NOMO-1 treated with dmso at 0.1 percent for 144 hours (cell line): ENCODE measurements at regions not wholly inside any gene's neighbourhood (a gene's known extent, or its start where the extent isn't known, plus 50 kb on each side); places are given as distances from the start of the nearest gene placed in this dataset.
"Not testable (repeated sequence)": the region's sequence is repeated elsewhere in the genome, so short reads cannot be mapped to it uniquely, and the experiment has no call there.

ENCODE experiments used
- DNase-seq: peaks from one replicate; lab custom pipeline; 2025; ENCODE audit not compliant: unreplicated experiment; lab: John Stamatoyannopoulos, UW

DNA sequence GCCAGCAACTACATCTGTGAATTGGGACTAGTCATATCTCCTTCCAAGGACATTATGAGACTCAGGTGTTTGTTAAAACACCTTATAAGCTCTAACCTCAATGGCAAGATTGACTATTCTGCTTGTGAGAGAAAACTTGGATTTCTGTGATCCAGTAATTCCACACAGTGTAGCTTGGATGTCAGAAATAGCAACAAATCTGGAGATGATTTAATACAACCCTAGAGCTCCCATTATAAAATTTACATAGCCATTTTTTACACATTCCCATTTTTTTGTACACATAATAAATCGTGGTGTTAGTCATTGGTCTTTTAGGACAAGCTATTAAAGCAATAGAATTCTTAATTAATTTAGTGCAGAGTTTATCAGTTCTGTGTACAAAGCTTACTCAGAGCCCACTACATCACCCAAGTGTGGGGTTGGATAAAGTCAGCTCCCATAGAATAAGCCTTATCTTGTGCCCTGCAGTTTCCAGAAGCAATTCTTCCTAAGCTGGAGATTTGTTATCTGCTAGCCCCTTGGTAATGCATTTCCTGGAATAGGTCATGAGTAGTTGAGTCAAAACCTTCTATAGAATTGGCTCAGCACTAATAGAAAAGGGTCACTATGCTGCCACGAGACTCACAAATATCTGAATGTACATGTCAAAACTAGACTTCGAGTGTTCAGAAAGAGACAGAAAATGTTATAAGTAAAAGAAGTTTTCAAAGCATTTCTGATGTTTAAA, 434.0 kb upstream of the RUNX1 start:
- no peak for DNase-seq

DNA sequence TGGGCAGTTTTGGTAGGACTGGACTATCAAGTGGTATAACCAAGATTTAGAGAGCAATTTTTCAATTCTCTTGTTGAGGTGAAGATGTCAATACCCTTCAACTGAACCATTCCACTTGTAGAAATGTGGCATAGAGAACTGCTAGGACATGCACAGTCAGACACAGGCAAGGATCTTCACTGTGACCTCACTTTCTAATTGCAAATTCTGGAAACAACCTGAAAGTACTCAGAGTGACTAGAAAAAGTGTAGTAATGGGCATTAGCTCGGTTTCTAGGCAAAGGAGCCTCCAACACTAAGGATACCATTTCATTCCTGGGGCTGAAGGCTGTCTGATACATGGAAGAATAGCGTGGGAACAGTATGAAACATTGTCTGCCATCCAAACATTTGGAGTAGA, 433.0 kb upstream of the RUNX1 start:
- no peak for DNase-seq

DNA sequence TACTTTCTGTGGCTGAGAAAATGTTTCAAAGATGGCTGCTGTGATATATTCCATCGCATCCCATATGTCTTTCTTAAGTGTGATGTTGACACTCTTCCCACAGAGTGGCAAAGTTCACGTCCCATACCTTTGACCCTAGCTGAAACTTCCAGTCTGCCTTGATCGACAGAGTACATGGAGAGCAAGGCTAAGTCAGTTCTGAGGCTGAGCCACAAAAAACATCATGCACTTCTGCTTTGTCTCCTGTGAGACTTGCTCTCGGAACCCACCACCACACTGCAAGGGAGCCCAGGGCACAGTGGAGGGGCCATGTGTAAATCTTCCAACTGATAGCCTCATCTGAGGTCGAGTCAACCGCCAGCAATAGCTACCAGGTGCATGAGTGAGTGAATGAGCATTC, 431.9 kb upstream of the RUNX1 start:
- DNase-seq: no peak

DNA sequence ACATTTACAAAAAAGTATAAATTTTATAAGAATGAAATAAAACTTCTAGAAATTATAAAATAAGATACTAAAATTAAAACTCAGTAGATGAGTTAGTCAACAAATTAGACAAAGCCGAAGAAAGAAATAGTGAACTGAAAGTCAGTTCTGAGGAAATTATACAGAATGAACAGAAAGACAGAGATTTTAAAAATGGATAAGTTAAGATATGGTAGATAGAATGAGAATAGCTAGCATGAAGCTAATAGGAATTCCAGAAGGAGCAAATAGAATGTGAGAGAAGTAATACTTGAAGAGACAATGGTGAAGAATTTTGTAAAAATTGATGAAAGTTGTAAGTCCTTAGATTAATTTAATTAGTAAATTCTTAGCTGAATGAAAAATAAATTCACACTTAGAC, 430.4 kb upstream of the RUNX1 start:
- no peak for DNase-seq

DNA sequence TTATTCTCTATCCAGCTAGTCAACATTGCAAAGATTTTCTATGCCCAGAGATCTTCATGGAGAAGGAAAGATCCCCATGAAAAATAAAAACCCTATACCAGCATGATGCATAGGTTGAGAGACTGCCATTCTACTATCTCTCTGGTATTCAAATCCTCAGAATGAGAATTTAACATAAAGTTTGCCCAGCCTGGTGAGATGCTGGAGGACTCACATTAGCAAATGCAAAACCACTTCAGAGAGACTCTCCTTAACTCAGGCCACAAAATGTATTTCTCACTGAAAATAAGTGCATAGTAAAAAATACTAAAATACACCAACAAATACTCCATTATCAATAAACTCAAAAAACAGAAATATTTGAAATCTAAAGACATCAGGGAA, 430.0 kb upstream of the RUNX1 start:
- no peak for DNase-seq

DNA sequence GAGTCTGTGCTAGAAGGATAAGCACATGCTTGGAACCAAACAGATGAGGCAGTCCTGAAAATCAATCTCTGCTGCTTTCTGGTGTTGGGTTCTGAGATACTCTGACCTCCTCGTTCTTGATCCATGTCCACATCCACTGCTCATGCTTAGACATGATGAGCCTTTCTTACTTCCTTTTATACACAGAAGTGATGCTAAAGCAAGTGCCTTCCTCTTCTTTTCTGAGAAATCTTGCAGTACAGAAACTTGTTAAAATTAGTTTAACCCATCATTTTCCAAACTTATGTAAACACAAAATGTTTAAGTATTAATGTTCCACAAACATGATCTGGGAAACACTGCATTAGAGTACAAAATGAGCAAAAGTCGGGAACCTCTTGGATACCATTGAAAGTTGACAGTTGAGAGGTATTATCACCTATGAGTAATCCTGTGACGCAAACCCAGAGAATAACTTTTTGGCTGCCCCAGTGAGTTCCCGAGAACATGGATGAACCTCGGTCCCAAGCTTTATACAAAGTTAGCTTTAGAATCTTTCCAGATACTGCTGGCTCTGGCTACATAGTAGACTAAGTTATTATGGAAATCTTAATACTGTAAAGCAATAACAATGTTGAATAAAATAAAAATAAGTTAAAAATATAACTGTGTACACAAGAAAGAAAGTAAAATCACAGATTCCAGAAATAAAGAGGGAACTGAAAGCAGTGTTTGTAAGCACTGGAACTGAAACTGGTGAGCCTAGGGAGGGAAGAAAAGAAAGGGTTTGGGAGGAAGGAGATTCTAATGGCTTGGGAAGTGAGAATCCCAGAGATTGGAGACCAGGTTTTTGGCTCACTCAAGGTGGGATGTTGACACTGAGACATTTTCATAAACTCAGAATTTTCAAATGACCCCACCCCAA, 429.3 kb upstream of the RUNX1 start:
- DNase-seq: peak; percentile 12

DNA sequence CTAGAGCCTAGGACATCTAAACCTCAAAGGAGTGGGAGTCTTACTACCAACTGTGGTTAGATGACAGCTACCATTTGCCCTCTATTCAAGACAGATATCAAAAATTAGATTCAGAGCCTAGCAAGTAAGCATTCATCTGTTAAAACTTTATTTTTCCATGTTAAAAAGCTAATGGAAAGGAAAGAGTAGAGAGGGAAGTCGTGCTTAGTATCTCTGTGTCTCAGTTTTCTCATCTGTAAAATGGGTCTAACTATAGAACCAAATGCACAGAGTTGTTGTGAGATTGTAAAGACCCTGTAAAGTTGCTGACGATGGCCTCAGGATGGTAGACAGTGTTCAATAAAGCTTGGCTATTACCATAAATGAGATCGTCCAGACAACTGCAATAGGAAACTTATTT, 428.5 kb upstream of the RUNX1 start:
- no peak for DNase-seq

DNA sequence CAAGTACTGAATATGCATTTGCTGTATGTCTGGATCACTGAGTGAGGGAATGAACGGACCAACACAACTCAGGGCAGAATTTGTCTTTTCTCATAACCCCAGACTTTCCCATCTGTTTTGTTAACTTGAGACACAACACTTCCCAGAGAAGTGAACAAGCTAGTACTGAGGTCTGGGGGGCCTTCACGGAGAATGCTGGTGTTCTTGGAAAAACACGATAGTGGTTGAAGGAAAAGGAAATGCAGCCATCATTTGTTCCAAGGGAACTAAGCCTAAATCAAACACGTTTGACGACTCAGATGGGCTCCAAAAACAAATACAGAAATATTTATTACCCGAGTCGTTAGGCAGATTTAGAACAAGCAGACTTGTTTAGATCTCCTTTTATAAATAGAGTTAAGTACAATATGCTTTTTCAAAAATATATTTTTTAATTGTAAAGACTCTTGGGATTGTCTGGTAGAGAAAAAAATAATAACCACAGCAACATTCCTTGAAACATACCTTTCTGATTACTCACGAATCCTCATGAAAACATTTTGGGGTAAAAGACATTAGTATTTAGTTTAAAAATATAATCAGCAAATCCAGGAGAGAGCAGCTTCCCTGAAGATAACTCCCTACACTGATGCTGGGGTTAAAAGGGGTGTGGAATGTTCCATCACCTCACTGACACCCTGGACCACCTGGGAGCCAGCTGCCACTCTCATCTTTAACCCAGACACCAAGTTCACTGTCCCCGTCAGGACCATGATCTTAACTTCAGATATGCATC, 427.7 kb upstream of the RUNX1 start:
- DNase-seq: no peak

DNA sequence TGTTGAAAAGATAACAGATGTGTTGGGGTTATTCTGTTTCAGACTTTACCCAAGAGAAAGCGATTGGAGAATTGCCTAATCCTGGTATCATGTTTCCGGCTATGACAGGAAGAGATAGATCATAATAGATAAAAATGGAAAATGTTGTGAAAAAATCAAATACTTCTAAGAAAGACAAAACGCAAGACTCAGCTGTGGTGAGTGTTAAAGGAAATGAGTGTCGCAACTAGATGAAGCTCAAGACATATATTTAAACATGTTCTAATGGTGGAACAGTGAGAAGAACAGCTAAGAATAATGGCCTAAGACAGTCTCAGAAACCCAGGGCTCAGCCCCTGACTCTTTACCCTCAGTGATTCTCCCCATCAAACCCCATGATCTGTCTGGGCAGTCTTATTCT, 426.7 kb upstream of the RUNX1 start:
- DNase-seq: peak; percentile 75

DNA sequence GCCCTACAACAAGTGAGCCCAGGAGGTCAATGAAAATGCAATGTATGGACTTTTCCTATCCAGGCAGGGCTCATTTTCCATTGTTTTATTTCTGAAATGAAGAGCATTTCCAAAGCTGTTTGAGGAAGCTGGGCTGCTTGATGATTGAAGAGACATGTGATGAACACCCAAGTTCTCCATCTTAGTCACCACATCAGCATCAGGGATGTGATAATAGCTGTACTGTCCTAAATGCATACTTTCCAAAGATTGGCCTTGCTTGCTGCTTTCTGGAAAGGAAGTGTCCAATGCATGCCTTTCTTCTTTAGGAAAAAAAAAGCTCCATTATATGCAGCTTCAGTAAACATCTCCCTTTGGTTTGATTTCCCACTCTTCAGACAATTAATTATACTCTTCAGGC, 425.9 kb upstream of the RUNX1 start:
- peak; percentile 6 for DNase-seq

DNA sequence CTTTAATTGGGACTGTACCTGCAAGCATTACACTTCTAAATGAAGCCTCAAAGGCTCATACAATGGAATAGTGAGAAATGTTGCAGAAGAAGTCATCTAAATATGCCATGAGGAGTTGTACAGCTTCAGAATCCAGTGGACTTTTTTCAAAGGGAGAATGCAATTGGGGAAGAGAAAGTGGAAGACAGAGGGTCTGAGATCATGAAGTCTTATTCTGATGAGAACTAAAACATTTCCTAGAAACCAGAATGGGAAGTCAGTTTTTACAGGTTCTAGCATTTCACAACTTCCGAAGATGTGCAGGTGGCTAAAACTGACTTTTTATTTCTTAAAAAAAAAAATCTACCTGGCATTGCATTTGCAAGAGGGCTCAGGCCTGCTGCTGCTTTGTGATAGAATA, 424.4 kb upstream of the RUNX1 start:
- peak; percentile 21 for DNase-seq

DNA sequence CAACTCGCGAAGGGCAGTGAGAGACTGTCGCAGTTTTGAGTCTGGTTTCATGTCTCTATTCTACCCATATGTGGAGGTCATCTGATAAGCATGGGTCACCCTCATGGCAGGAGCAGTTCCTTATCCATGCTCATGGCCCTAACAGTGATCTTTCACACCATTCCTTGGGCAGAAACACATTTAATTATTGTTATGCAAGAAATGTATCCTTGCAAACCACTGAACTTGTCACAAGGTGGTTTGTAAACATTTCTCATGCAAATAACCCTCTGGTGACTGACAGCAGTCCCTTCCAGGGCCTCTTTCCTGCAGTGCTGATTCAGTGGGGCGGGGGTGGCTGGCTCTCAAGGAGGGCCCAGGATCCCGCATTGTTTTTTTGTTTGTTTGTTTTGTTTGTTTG, 421.4 kb upstream of the RUNX1 start:
- no peak for DNase-seq

DNA sequence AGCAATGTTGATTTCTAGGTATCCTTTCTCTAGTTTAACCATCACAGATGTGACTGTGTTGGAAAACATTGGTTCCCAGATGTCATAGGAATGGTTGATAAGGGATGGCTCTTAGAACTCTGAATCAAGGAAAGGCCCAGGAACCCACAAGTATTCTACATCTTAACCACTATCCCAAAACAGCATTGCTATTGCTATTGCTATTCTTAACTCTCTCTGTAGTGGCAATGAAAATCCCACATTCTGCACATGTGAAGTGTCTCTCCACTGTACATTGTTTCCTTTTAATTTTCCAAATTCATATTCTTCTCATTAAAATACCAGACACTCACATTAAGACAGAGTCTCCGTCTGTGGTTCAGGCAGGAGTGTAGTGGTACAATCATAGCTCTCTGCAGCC, 420.4 kb upstream of the RUNX1 start:
- DNase-seq: no peak

DNA sequence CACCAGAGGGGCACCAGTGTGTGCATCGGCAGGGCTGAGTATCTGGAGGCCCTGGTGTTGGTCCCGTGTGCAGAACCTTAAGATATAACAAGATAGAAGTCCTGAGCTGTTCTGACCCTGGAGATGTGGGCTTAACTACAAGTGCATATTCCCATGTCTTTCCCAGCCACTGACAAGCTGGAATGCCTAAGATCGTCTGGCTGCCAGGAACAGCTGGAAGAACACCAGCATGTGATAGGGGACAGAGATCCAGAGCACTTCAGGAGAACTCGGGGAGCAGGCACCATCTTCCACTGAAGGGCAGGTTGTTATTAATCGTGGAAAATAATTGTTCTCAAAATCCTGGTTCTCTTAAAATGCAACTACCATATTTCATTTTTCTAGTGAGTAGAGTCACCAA, 419.9 kb upstream of the RUNX1 start:
- DNase-seq: no peak

DNA sequence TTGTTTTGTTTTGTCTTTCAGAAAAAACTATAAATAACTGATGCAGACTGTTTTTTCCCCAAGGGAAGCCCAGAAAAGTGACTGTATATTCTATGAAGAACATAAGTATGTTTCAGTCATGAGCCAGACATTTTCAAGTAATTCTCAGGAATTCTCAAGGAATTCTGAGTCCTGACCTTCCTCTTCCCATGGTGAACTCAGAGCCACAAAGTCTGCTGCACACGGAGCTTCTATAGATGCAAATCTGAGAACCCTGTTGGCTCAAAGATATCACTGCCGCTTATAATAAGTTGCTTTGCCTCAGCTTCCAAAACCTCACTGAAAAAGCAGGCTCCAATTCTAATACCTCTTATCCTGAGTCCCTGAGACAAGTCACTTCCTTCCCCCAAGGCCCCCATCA, 418.5 kb upstream of the RUNX1 start:
- no peak for DNase-seq

DNA sequence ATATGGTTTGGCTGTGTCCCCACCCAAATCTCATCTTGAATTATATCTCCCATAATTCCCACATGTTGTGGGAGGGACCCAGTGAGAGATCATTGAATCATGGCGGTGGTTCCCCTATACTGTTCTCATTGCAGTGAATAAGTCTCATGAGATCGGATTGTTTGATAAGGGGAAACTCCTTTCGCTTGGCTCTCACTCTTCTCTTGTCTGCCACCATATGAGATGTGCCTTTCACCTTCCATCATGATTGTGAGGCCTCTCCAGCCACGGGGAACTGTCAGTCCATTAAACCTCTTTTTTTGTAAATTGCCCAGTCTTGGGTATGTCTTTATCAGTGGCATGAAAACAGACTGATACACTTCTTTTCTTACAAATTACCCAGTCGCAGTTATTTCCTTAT, 417.6 kb upstream of the RUNX1 start:
- DNase-seq: not testable (repeated sequence)

DNA sequence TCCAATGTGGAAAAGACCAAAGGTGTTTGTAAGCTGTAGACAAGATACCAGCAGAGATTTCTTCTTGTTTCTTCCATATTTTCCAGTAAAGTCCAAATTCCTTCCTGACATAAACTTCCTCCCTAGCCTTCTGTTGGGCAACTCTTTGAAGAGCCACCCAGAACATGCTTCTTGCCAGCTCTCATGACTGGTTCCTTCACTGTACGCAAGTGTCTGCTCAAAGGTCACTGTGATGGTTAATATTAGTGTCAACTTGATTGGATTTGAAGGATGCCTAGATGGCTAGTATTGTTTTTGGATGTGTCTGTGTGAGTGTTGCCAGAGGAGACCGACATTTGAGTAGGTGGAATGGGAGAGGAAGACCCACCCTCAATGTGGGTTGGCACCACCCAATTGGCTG, 416.6 kb upstream of the RUNX1 start:
- DNase-seq: no peak

DNA sequence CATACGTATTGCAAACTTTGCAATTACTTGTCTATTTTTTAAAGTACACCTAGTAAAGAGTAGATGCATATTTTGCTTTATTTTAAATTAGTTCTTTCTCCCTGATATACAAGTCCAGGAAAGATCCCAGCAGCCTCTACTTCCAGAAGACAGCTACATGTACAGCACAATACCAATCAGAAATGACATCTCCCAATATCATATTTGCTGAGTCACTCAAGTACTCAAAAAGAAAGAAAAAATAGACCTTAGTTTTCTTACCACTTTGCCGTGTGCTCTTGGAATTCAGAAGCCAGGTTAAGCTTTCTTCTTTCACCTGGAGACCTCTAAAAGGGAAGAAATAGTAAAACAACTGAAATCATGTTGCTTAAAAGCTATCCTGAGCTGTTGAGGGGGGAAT, 412.6 kb upstream of the RUNX1 start:
- no peak for DNase-seq

DNA sequence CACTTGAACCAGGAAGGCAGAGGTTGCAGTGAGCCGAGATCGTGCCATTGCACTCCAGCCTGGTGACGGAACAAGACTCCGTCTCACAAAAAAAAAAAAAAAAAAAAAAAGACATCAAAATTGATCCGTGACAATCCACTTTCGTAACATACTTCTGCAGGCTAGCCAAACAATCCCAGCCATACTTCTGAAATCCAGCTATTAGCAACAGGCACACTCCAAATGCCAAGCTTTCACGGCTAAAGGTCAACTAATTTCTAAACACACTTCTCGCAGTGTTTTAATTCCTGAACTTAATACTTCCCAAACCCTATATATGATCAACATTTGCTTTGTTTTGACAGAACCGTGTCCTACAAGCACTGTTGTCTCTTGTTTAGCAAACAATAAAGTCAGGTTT, 411.3 kb upstream of the RUNX1 start:
- DNase-seq: no peak

DNA sequence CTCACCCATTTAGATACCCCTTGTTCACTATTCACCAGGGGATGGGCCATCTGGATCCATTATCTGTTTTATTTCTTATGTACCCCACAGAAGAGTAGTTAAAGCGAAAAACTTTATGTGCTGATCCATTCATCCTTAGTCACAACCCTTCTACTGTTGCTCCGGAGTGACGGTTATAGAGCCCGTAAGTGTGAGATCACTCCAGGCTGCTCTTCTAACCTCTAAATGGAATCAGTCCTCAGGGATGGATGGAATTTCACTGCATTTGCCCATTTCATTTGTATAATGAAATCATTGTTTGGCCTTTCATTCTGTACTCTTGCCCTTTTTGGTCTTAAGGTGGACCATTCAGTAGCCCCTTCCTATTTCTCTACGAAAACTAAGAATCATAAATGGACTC, 409.3 kb upstream of the RUNX1 start:
- no peak for DNase-seq

DNA sequence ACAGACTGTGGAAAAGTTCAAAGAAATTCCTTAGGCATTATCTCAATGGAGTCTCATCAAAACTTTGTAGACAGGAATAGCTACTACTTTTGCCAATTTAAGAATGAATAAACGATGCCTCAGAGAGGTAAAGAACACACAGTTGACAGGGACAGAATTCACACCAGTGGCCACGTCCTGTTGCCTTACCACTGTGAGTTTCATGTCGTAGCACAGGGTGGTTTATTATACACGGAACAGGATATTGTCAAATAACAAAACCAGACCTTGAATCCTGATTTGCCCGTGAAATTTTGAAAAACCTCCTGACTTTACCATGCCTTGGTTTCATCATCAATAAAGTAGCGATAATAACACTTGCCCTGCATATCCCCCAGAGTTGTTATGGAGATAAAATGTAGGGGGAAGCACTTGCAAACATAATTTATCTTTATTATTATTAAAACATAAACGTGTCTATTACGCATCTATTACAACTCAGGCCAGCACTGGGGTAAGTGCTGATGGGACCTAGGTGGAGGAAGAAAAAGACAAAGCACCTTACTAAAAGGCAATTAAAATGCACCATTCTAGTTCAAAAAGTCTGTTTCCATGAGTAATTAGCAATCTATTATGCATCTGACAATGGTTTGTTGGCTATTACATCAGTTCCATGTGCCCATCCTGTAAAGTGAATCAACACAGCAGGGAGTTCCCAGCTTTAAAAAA, 408.1 kb upstream of the RUNX1 start:
- no peak for DNase-seq
